Panc1 (cell line): ENCODE measurements at regions not wholly inside any gene's neighbourhood (a gene's known extent, or its start where the extent isn't known, plus 50 kb on each side); places are given as distances from the start of the nearest gene placed in this dataset.

ENCODE experiments used
- ATAC-seq: fragments of 200-7000 bp; cut with Tn5 transposase; 2 replicates; pipeline ENCODE4 v1.9.1; 2020; ENCODE audit warnings: mild to moderate bottlenecking, moderate library complexity
- BruUV-seq: library from RNA; stranded (reverse); fragments of 400-500 nt; replicated peaks from 2 replicates; lab custom pipeline; 2021; lab: Mats Ljungman, UMichigan
- CTCF ChIA-PET: fragments of 300-600 bp; sonication (Branson Sonifier 250); formaldehyde crosslinking; loops from one replicate; lab custom pipeline; 2022; ENCODE audit warnings: antibody characterized with exemption; lab: Charles Lee
- POLR2A ChIA-PET: fragments of 300-600 bp; sonication (Branson Sonifier 250); formaldehyde crosslinking; loops from one replicate; lab custom pipeline; 2022; ENCODE audit warnings: antibody characterized with exemption; lab: Charles Lee
- DNase-seq: peaks from one replicate; pipeline ENCODE4 v3.0.0-alpha.2; 2010; ENCODE audit warnings: low read depth, low spot score
- H3K27ac ChIP-seq: 2 replicates; pipeline ENCODE4 v1.5.1; 2011; ENCODE audit warnings: mild to moderate bottlenecking, low read length, inconsistent platforms
- H3K27me3 ChIP-seq: fragments of 200-500 bp; sonication (Bioruptor generic); 2 replicates; pipeline ENCODE4 v1.6.0; 2014; ENCODE audit warnings: low read length, inconsistent platforms; ENCODE audit not compliant: control insufficient read depth, insufficient read depth
- H3K36me3 ChIP-seq: fragments of 200-500 bp; sonication (Bioruptor generic); 2 replicates; pipeline ENCODE4 v1.5.1; 2014; ENCODE audit warnings: inconsistent platforms, mild to moderate bottlenecking, low read length, moderate library complexity; ENCODE audit not compliant: control insufficient read depth, insufficient read depth
- H3K4me1 ChIP-seq: 2 replicates; pipeline ENCODE4 v1.5.1; 2011; ENCODE audit warnings: inconsistent platforms, mild to moderate bottlenecking, low read length, moderate library complexity; ENCODE audit not compliant: control insufficient read depth, insufficient read depth
- H3K4me3 ChIP-seq, 2 experiments: 2 replicates each; pipeline ENCODE4 v1.5.1; 2011 to 2012; ENCODE audit warnings: low read depth in 2 of 2, low read length in 2 of 2, mild to moderate bottlenecking in 2 of 2, inconsistent platforms in 1 of 2, moderate library complexity in 1 of 2
- H3K9me3 ChIP-seq: fragments of 200-500 bp; sonication (Bioruptor generic); 2 replicates; pipeline ENCODE4 v1.5.1; 2014; ENCODE audit warnings: low read depth, mild to moderate bottlenecking, inconsistent platforms, low read length, moderate library complexity; ENCODE audit not compliant: control insufficient read depth, insufficient read depth
- CTCF ChIP-seq: fragments of 450-650 bp; IDR thresholded peaks from 2 replicates; pipeline ENCODE4 v1.5.1; 2017; ENCODE audit warnings: mild to moderate bottlenecking
- POLR2AphosphoS5 ChIP-seq: IDR thresholded peaks from 2 replicates; pipeline ENCODE4 v1.6.1; 2012; ENCODE audit warnings: mild to moderate bottlenecking, low read depth, low read length, moderate library complexity
- REST ChIP-seq, 2 experiments: IDR thresholded peaks; 2 replicates each; pipeline ENCODE4 v1.6.1; 2011 to 2012; ENCODE audit warnings: low read depth in 2 of 2, control low read depth in 1 of 2, low read length in 1 of 2, mild to moderate bottlenecking in 1 of 2, moderate library complexity in 1 of 2; ENCODE audit not compliant: insufficient read depth in 1 of 2
- SIN3A ChIP-seq: IDR thresholded peaks from 2 replicates; pipeline ENCODE4 v1.6.1; 2012; ENCODE audit warnings: low read depth, mild to moderate bottlenecking, low read length, moderate library complexity, borderline replicate concordance; ENCODE audit not compliant: insufficient read depth
- TCF7L2 ChIP-seq: IDR thresholded peaks from 2 replicates; pipeline ENCODE4 v1.6.1; 2011; ENCODE audit warnings: mild to moderate bottlenecking, low read depth, low read length, inconsistent platforms
- in situ Hi-C: cut with HindIII; loops from 2 replicates; pipeline ENCODE4 v1.10.0; 2016; ENCODE audit warnings: low sequenced_read_pairs, low pct_unique_long_range_greater_than_20kb
- intact Hi-C: fragments of 100-400 bp; cut with micrococcal nuclease; formaldehyde crosslinking; loops from one replicate; pipeline ENCODE4 v1.10.0; 2022; ENCODE audit not compliant: unreplicated experiment

DNA sequence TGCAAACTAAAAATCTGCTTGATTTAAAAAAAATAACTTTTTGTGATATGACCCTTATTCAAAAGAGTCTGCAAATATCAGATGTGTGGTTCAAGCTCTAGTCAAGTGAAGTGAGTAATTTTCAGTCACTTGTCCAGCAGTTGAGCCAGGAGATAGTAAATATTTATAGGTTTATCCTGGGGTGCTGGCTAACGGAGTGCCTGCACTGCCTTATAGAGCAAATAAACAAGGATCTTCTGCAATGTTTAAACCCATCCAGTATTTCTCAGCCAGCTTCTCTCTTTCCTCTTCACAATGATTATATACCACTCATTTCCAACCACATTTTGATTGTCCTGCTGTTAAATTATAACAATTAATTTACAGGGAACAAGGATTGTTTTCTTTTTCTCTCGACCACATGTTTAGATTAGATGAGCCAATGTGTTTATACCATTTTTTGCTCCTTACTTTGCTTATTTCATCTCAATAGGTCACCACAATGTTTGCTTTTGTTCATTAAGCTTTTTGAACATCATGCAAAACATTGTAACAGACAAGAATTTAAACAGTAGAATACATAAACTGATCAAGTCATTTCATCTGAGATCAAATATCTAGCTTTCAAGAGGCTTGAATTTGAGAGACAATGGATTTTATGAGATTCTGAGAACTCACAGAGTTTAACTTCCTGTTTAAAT, 60.3 kb upstream of the GREM2 start:
- Histone ChIP-seq H3K36me3 (no peaks in the 10 kb centered on the region), H3K4me1 (no peaks in the 10 kb centered on the region), H3K9me3 (no peaks in the 10 kb centered on the region), H3K27ac (no peak overlapping the region), H3K4me3 (no peak overlapping the region), H3K27me3 (no peaks in the 10 kb centered on the region)
- ATAC-seq = no peak
- DNase-seq = no peak
- TF ChIP-seq POLR2AphosphoS5 (no peak), CTCF (no peak), SIN3A (no peak), TCF7L2 (no peak), REST (IDR thresholded peaks at IDR 0.05; ENCODE audit: insufficient read depth in 1 of 2, low read depth in 2 of 2, low read length in 1 of 2) (no peak)
- ChIA-PET POLR2A (no interaction called here), CTCF (interaction anchor here (0.6 kb wide), 1 partner anchor 16 kb away, joined by 7 read pairs; no protein-coding TSS in a partner anchor)
- intact Hi-C loops (no loop called here), in situ Hi-C loops (no loop called here)
- no TSS peak for BruUV-seq

DNA sequence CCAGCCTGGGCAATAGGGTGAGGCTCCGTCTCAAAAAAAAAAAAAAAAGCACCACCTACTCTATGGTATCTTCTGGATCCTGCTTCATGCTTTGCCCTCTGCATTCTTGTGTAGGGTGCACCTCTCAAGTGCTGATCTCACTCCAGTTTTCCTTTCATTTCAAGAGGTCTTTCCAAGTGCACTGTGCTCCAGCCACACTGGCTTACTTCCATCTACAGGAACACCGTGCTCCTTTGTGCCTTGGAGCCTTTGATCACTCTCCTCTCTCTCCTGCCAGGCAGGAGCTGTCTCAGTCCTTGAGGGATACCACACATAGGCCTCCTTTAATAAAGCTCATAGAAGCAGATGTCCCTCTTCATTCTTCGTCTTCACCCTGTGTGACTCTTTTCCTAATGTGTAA, 55.4 kb upstream of the GREM2 start:
- Histone ChIP-seq H3K4me1 (no peaks in the 10 kb centered on the region), H3K27me3 (no peaks in the 10 kb centered on the region), H3K9me3 (no peaks in the 10 kb centered on the region), H3K36me3 (no peaks in the 10 kb centered on the region), H3K27ac (no peak overlapping the region), H3K4me3 (no peak overlapping the region)
- no TSS peak for BruUV-seq
- DNase-seq = no peak
- ATAC-seq = no peak
- TF ChIP-seq REST (IDR thresholded peaks at IDR 0.05; ENCODE audit: insufficient read depth in 1 of 2, low read depth in 2 of 2, low read length in 1 of 2) (no peak), POLR2AphosphoS5 (no peak), CTCF (no peak), TCF7L2 (no peak), SIN3A (no peak)
- intact Hi-C loops = no loop called here
- POLR2A ChIA-PET = no interaction called here
- CTCF ChIA-PET = no interaction called here
- in situ Hi-C loops = no loop called here
